HL-60/S4 treated with phorbol 12-myristate 13-acetate at 8.2 ng/mL for 4 days and 3 days (cell line): ENCODE measurements at regions not wholly inside any gene's neighbourhood (a gene's known extent, or its start where the extent isn't known, plus 50 kb on each side); places are given as distances from the start of the nearest gene placed in this dataset.
"Not testable (repeated sequence)": the region's sequence is repeated elsewhere in the genome, so short reads cannot be mapped to it uniquely, and the experiment has no call there.

ENCODE experiments used
- in situ Hi-C: fragments of 300-500 bp; cut with MboI; formaldehyde crosslinking; loops from 2 replicates; pipeline ENCODE4 v1.15.0; 2022; ENCODE audit warnings: low sequenced_read_pairs

DNA sequence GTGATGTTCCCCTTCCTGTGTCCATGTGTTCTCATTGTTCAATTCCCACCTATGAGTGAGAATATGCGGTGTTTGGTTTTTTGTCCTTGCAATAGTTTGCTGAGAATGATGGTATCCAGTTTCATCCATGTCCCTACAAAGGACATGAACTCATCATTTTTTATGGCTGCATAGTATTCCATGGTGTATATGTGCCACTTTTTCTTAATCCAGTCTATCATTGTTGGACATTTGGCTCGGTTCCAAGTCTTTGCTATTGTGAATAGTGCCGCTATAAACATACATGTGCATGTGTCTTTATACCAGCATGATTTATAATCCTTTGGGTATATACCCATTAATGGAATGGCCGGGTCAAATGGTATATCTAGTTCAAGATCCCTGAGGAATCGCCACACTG is 229.4 kb downstream of the HTR1A start:
- in situ Hi-C loops: not testable (repeated sequence)

DNA sequence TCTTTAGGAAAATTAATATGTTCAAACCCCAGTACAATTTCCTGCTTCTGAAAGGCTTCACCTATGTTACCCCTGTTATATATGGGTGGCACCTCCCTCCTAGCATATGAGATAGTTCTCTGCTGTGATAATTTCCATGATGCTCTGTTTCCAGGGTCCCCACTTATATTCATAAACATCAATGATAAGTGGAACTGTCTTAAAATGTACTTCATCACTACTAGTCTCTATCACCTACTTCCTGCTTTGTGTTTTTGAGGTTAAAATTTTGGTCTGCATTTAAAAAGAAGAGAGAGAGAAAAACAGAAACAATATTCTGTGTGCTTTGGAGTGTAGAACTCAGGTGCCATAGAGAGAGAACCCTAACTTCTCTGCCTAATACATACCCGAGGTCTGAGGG is 234.7 kb downstream of the HTR1A start:
- in situ Hi-C loops: no loop called here

DNA sequence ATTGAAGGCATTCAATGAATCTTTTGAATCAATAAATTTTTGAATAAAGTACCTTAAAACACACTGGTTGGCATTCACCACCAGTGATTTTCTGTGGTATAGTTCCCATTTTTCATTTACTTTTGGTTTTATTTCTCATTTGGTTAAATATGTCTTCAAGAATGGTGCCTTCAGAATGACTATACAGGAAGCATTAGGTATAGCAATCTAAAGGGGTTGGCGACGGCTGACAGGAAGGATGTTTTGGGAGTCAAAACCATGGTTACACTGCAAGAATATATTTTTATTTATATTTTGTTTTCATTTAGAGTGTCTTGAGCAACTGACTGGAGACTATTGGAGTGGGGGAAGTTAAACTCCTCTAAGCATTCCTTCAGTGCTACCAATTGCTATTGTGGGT is 235.7 kb downstream of the HTR1A start:
- in situ Hi-C loops: no loop called here

DNA sequence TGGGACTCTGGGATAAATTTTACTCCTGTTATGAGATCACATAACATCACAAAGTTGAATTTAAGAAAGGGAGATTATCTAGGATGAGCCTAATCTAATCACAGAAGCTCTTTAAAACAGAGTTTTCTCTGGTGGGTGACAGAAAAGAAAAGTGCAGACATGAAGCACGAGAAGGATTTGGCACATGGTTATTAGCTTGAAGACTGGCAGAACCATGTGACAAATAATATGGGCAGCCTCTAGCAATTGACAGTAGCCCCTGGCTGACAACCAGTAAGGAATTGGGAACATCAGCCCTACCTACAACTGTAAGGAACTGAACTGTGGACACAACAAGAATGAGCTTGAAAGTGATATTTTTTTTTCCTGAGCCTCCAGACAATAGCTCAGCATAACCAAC is 243.1 kb downstream of the HTR1A start:
- in situ Hi-C loops: no loop called here

DNA sequence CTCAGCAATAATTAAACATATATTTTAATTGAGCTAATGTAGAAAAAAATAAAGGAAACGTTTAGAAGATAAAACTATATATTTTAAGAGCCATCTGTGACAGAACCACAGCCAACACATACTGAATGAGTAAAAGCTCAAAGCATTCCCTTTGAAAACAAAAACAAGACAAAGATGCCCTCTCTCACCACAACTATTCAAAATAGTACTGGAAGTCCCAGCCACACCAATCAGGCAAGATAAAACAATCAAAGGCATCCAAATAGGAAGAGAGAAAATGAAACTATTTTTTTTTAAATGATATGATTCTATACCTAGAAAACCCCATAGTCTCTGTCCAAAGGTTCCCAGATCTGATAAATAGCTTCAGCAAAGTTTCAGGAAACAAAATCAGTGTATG is 262.0 kb downstream of the HTR1A start:
- in situ Hi-C loops: no loop called here

DNA sequence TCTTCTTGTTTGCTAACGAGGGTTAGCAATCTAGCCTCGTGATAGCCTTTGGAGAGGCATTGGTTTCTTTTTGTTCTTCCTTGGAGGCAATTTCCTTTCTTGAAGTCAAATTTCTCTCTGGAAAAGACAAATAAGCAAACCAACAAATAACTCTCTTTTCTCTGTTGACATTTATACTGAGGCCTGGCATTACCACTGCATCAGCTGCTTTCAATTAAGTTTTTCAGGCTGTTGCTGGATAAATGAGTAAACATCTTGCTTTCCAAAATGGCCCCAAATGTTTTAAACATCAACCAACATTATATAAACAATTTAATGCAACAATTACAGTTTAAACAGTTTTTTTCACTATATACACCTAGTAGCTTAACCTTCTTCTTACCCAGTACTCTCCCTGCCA is 264.4 kb downstream of the HTR1A start:
- in situ Hi-C loops: no loop called here

DNA sequence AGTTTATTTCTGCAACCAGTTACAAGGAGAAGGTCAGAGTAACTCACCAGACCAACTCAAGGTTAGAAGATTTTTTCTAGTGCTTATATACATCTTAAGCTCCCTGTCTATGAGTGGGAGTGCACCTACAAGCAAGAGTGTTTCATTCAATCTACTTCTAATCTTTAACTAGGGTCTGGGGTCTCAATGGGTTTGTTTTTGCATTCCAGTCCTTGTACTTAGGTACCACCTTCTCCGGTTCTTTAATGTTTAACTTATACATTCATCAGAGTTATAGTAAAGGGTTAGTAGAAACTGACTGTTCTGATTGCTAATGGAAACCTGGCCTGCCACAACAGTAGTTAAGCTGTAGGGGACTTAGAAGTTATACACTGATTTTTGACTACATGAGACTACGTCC is 271.7 kb downstream of the HTR1A start:
- in situ Hi-C loops: no loop called here

DNA sequence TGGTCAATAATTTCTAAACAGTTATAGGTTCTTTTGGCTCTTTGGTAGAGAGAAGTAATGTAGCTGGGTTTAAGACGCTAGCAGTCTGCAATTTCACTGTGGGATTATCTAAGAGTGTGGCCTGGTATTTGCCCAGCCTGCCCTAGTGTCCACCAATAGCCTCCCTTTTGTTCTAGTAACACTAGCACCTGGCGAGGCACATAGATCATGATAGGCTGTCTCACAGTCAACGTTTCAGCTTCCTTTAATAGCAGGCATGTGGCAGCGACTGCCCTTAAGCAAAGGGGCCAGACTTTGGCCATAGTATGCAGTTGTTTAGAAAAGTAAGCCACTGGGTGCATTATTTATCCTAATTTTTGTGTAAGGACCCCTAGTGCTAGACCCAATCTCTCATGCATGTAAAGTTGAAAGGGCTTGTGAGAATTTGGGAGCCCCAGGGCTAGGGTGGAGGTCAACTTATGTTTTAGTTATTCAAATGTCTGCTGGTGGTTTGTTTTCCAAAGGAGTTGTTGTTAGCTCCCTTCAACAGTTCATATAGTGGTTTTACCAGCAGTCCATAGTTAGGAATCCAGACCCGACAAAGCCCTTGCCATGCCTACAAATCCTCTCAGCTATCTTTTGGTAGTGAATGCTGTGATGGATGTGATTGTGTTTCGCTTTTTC is 274.3 kb downstream of the HTR1A start:
- in situ Hi-C loops: no loop called here

DNA sequence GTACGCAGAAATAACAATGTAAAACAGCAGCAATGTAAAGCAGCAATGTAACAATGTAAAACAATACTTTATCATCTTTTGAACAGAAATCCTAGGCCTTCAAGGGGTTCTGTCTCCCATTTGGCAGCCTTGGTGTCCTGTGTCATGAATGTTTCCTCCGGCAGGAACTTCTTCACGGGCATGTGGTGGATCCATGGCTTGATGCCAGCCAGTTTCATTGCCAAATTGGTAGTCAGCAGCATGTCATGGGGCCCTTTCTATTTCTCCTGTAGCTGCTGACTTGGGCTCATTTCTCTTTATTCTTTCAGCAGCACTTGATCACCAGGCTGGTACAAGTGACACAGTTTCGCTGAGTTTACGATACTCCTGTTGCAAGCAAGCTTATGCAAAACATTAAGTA is 275.3 kb downstream of the HTR1A start:
- in situ Hi-C loops: no loop called here

DNA sequence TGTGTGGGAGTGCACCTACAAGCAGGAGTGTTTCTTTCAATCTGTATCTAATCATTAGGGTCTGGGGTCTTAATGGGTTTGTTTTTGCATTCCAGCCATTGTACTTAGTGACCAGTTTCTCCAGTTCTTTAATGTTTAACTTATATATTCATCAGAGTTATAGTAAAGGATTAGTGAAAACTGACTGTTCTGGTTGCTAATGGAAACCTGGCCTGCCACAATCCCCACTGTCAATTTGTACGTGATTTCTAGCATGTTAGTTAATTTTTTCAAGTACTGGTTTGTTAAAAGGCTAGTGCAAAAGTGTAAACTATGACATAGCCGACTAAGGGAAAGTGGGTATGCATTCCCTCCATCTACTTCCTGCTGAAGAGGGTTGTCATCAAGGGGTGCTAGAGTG is 276.1 kb downstream of the HTR1A start:
- in situ Hi-C loops: no loop called here

DNA sequence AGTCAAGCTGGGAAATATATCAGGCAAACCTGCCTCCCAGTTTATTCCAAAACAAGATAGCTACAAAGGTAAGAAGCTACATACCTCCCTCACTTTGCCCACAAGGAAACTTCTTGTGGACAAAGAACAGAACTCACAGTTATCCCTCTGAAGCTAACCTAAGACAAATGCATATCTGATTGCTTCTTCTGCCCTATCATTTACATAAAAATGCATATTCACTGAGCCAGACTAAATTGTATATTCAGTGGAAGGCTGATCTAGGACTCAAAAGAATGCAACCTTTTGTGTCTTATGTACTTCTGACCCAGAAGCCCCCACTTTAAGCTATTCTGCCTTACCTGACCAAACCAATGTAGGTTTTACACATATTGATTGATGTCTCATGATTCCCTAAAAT is 276.8 kb downstream of the HTR1A start:
- in situ Hi-C loops: no loop called here

DNA sequence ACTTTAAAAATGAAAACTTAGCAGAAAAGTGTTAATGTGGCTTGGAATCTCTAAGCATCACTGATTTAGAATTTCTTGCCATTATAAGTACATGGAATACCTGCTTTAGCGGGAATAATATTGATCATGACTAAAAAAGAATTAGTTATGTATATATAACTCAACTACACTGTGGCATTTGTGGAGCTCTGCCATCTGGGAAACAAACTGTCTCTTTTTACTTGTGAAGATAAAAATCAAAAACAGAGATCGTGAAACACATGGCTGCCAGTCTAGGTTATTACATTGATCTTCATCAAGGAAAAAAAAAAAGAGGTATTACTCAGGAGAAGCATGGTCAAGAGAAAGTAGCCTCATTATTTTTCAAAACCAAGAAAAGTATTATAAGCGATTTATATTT is 287.4 kb downstream of the HTR1A start:
- in situ Hi-C loops: no loop called here

DNA sequence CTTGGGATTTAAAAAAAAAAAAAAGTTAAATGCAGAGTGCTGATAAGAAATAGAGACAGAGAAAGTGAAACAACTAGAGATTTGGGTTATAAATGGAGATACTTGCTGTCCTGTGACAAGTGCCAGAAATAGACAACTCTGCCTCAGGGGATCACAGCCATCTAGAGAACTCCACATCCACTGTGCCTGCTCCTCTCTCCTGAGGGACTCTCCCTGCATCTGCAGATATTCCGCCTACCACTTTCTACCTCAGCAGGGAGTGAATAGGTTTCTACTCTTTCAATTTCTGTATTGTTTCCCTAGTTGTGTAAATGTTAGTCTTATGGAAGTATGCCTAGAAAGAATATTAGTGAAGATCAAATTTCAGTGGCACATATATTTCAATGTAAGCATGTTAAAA is 307.2 kb downstream of the HTR1A start:
- in situ Hi-C loops: no loop called here

DNA sequence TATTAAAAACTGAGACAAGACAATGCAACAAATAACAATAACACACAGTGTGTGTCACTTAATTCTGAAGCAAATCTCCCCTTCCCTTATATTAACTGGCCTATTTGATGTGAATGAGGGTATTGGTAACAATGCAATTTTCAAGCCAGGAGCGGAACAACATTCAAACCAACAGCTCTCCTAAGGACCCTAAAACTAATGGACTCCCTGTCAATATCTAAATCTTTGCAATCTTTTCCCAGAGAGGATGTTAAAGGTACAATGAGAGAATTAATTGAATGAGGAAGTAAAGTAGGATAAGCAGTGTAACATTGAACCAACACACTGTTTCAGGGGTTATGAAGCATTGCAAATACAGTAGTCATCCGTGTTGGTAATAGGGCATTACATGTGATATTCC is 311.7 kb downstream of the HTR1A start:
- in situ Hi-C loops: no loop called here

DNA sequence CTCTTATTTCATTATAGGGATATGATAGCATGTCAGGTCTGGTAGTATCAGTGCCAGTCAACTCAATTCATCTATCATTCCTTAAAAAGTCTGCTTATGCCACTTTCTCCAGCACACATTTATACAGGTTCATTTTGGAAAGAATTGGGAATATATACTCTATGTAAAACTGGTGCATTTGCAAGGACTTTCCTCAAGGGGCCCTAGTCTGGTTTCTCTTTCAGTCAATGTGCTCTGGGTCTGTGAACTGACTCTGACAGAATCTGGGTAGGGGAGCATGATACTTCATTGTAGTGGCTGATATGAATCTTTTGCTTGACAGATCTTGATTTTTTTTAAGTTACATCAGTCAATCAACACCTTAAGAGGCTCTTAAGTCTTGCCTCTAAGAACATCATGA is 313.9 kb downstream of the HTR1A start:
- in situ Hi-C loops: no loop called here

DNA sequence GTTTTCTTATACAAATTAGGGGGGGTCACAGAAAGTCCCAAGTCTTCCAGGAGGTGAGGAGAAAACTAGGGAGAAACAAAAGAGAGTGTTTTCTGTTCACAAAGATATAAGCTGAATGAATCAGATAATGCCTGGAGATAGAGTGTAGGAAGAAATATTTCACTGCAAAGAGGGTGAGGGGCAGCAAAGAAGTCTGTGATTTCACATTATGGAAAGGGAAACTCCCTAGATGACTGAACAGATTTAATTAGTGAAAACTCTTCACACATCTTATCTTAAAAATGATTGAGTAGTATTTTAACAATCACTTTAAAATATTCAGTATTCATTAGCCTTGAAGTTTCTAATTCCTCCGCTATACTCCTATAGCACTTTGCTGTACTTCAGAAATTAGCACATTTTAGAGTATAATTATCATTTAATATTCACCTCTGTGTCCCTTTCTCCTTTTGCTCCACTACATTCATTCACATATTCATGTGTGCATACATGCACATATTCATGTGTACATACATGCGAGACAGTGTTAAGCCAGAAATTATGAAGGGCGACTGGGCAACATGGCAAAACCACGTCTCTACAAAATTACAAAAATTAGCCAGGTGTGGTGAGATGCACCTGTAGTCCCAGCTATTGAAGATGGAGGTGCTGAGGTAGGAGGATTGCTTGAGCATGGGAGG is 332.2 kb downstream of the HTR1A start:
- in situ Hi-C loops: no loop called here

DNA sequence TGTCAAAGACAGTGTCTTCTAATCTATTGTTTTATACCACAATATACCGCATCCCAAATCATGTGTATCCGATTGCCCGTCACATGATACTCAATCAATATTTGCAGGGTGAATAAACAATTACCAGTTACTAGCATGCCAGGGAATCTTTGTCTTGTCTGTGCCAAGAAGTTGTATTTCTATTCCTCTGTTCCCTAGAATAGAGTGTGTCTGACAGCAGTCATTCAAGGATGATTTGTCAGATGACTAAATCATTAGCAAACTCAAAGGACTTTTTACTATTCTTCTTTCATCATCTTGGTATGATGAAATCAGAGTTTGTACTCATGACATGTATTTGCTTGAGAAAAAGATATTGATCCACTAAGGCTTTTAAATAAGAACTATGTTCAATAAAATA is 348.8 kb downstream of the HTR1A start:
- in situ Hi-C loops: no loop called here

DNA sequence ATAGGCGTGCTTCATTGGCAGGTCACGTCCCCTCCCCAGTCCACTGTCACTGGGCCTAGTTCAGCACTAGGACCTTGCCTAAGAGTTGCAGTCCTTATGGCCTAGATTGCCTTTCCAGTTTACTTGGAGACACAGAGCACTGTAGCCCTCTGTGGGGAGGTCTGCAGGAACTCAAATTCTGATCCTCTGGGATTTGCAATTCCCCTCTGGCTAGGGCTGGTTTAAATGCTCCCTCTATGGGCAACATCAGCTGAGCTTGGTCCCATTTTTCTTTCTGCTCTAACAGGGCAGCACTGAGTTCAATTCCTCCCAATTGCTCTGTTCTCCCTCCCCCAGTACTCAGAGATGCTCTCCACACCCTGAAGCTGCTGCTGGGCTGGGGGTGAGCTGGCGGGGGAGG is 358.2 kb downstream of the HTR1A start:
- in situ Hi-C loops: no loop called here

DNA sequence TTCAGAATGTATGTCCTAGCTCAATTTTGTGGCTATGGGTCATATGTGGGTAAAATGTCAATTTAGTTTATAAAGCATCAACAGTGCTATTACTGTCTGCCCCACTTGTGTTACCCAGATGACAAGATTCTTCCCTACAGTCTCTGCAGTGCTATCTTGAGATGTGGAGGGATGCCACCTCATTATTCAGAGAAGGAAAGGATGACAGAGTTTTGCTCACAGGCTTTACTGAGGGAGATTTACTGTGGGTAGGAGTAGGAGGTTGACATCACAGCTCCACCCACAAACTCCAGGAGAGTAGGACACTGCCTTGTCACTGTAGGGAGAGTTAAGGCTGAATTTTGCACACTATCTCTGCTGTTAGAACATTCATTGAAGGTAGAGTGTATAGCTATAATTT is 359.3 kb downstream of the HTR1A start:
- in situ Hi-C loops: no loop called here

DNA sequence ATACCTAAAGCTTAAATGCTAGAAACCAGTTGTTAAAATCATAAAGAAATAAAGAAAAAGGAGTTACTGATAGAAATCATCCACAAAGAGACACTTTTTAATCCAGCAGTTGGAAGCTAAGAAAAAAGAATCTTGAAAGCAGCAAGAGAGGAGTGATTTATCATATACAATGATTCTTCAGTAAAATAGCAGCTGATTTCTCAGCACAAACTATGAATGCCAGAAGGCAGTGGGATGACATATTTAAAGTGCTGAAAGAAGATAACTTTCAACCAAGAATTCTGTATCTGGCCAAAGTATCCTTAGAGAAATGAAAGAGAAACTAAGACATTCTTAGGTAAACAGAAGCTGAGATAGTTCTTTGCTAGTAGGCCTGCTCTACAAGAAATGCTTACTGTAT is 366.0 kb downstream of the HTR1A start:
- in situ Hi-C loops: no loop called here

DNA sequence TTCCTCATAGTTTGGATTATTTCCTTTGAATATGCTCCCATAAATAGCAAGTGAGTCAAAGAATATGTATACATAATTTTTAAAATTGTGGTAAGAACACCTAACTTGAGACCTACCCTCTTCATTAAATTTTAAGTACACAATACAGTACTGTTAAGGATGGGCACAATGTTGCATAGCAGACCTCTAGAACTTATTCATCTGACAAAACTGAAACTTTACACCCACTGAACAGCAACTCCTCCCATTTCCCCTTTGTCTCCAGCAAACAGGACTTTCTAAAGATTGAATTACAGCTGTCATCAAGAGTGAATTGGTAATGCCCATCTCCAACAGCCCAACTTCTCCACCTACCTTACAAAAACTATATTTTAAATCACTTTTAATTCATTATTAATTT is 388.9 kb downstream of the HTR1A start:
- in situ Hi-C loops: no loop called here

DNA sequence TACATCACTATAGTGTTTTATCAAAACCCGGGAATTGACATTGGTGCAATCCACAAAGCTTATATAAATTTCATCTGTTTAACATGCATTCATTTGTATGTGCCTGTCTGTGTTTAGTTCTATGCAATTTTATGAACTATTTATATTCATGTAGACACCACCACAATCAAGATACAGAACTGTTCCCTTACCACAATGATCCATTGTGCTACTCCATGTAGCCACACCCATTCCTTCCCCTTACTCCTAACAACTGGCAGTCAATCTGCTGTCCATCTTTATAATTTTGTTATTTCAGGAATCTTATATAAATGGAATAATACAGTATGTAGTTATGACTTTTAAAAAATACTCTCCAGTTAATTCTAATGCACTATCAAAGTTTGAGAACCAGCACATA is 389.5 kb downstream of the HTR1A start:
- in situ Hi-C loops: no loop called here

DNA sequence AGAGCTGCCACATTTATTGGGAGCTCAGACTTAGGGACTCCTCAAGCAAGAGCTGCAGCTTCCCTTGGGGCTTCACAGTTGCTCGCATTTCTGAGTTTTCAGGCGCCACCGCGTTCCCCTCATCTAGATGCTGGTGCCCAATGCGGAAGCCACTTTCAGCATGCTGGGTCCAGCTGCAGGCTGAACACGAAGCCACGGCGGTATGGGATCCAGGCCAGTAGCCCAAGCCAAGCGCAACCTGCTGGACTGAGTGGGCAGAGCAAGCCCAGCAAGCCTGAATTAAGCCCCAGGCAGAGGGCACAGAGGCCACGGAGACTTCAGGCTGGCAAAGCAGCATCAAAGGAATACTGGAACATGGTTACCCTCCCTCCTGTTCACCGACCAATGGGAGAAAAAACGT is 391.5 kb downstream of the HTR1A start:
- in situ Hi-C loops: no loop called here
